HUES6 (cell line): ENCODE measurements at regions not wholly inside any gene's neighbourhood (a gene's known extent, or its start where the extent isn't known, plus 50 kb on each side); places are given as distances from the start of the nearest gene placed in this dataset.

ENCODE experiments used
- H3K27ac ChIP-seq: 2 replicates; pipeline ENCODE4 v1.7.0; 2013; ENCODE audit warnings: low read depth, mild to moderate bottlenecking, low read length, inconsistent platforms
- H3K27me3 ChIP-seq: 2 replicates; pipeline ENCODE4 v1.6.1; 2013; ENCODE audit warnings: low read length; ENCODE audit not compliant: control insufficient read depth, insufficient read depth
- H3K36me3 ChIP-seq: 2 replicates; pipeline ENCODE4 v1.6.1; 2013; ENCODE audit warnings: low read length; ENCODE audit not compliant: control insufficient read depth, insufficient read depth
- H3K4me1 ChIP-seq: 2 replicates; pipeline ENCODE4 v1.6.1; 2013; ENCODE audit warnings: low read length; ENCODE audit not compliant: control insufficient read depth, insufficient read depth
- H3K4me3 ChIP-seq: 2 replicates; pipeline ENCODE4 v1.5.1; 2013; ENCODE audit warnings: low read depth, low read length
- H3K9ac ChIP-seq: one replicate; pipeline ENCODE4 v1.6.1; 2013; ENCODE audit warnings: mild to moderate bottlenecking, low read length
- H3K9me3 ChIP-seq: 2 replicates; pipeline ENCODE4 v1.6.1; 2013; ENCODE audit warnings: low read depth, low read length; ENCODE audit not compliant: control insufficient read depth, insufficient read depth

- H3K27ac ChIP-seq: no peak overlapping the region
- H3K36me3 ChIP-seq: no peaks in the 10 kb centered on the region
- H3K27me3 ChIP-seq: no peaks in the 10 kb centered on the region
- no peak overlapping the region for H3K4me3 ChIP-seq
- H3K9ac ChIP-seq: no peak overlapping the region
- peaks cover 4% of the 10 kb centered on the region; the same call in 1 of the 2 replicates for H3K4me1 ChIP-seq
- H3K9me3 ChIP-seq: no peaks in the 10 kb centered on the region
Measured at GRCh38 chr2:13018490-13018889, 301.8 kb downstream of the TRIB2 start.

GRCh38 chr2:13019781-13020180 is 303.0 kb downstream of the TRIB2 start:
- Histone ChIP-seq H3K36me3 (no peaks in the 10 kb centered on the region), H3K27ac (no peak overlapping the region), H3K4me3 (no peak overlapping the region), H3K9me3 (no peaks in the 10 kb centered on the region), H3K4me1 (peaks cover 4% of the 10 kb centered on the region; the same call in 1 of the 2 replicates), H3K27me3 (no peaks in the 10 kb centered on the region), H3K9ac (no peak overlapping the region)

- Histone ChIP-seq H3K9me3 (no peaks in the 10 kb centered on the region), H3K4me3 (no peak overlapping the region), H3K9ac (no peak overlapping the region), H3K36me3 (no peaks in the 10 kb centered on the region), H3K27me3 (no peaks in the 10 kb centered on the region), H3K27ac (no peak overlapping the region), H3K4me1 (peaks cover 3% of the 10 kb centered on the region; the same call in 1 of the 2 replicates)
Measured at GRCh38 chr2:13020469-13020868, 303.7 kb downstream of the TRIB2 start.

- Histone ChIP-seq H3K4me3 (no peak overlapping the region), H3K9ac (no peak overlapping the region), H3K4me1 (no peaks in the 10 kb centered on the region), H3K27me3 (no peaks in the 10 kb centered on the region), H3K27ac (no peak overlapping the region), H3K36me3 (no peaks in the 10 kb centered on the region), H3K9me3 (no peaks in the 10 kb centered on the region)
Measured at GRCh38 chr2:13021470-13021957, 304.8 kb downstream of the TRIB2 start.

GRCh38 chr2:13030606-13031005 is 313.9 kb downstream of the TRIB2 start:
- H3K9ac ChIP-seq: no peak overlapping the region
- H3K4me3 ChIP-seq: no peak overlapping the region
- no peaks in the 10 kb centered on the region for H3K27me3 ChIP-seq
- H3K36me3 ChIP-seq: no peaks in the 10 kb centered on the region
- no peak overlapping the region for H3K27ac ChIP-seq
- no peaks in the 10 kb centered on the region for H3K9me3 ChIP-seq
- no peaks in the 10 kb centered on the region for H3K4me1 ChIP-seq

- H3K4me3 ChIP-seq: no peak overlapping the region
- no peaks in the 10 kb centered on the region for H3K9me3 ChIP-seq
- H3K36me3 ChIP-seq: no peaks in the 10 kb centered on the region
- no peak overlapping the region for H3K9ac ChIP-seq
- H3K4me1 ChIP-seq: no peaks in the 10 kb centered on the region
- no peak overlapping the region for H3K27ac ChIP-seq
- H3K27me3 ChIP-seq: no peaks in the 10 kb centered on the region
Measured at GRCh38 chr2:13034861-13035260, 318.1 kb downstream of the TRIB2 start.

DNA sequence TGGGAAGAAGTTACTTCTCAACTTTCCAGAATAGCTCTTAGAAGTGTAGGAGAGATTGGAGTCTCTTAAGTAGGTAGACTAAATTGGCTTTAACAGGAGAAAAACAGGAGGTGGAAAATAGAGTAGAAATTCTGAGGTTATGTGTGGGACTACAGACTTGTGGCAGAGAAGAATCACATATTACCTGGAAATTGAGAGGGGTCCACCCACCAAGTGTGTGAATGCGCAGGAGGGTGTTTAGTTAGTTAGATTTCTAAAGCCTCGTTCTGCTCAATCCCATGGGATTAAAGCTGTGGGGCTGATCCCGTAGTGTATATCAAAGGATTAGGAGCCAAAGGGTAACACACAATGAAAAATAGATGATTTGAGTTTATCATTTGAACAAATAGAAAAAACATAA is 319.1 kb downstream of the TRIB2 start:
- Histone ChIP-seq H3K9ac (no peak overlapping the region), H3K4me1 (no peaks in the 10 kb centered on the region), H3K4me3 (no peak overlapping the region), H3K27ac (no peak overlapping the region), H3K9me3 (no peaks in the 10 kb centered on the region), H3K27me3 (no peaks in the 10 kb centered on the region), H3K36me3 (no peaks in the 10 kb centered on the region)

DNA sequence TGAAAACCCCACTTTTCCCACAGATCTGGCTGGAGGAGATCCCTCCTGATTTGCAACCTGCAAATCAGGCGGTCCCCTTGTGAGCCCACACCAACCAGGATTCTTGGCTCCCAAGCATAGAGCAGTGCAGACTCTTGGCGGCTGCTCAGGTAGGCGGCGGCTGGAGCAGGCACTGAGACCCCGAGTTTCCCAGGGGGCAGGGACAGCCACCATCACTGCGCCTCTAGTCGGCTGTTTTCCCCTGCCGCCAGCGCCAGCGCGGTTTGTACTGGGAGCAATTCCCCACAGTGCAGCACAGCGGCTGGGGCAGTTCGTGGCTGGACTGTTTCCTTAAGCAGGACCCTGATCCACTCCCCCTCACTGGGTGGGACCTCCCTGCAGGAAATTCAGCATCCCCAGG is 323.3 kb downstream of the TRIB2 start:
- Histone ChIP-seq H3K27ac (no peak overlapping the region), H3K4me3 (no peak overlapping the region), H3K9me3 (no peaks in the 10 kb centered on the region), H3K27me3 (no peaks in the 10 kb centered on the region), H3K36me3 (no peaks in the 10 kb centered on the region), H3K9ac (no peak overlapping the region), H3K4me1 (no peaks in the 10 kb centered on the region)

DNA sequence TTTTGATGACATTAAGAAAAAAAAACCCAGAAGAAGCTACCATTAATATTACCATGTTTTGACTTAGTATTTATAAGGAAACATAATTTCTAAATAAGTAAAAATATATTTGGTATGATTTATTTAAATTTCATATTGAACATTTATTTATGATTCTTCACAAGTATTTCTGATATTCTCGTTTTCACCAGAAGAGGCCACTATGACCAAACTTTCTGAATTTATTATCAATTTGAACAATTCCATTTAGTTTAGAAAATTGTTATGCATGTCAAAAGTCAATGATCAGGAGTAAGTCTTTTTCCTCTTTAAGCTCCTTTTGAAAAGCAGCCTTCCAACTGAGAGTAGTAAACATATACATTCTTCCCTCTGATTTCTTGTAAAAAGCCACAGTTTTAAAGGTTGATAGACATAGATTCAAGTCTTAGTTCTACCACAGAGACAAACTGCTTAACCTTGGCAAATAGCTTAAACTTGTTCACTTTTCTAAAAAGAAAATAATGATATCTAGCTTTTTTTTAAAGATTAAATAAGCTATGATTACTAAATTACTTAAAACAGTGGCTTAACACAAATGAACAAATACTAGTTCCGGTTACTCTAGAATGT is 329.9 kb downstream of the TRIB2 start:
- Histone ChIP-seq H3K27ac (no peak overlapping the region), H3K36me3 (no peaks in the 10 kb centered on the region), H3K4me3 (no peak overlapping the region), H3K4me1 (no peaks in the 10 kb centered on the region), H3K9ac (no peak overlapping the region), H3K9me3 (no peaks in the 10 kb centered on the region), H3K27me3 (no peaks in the 10 kb centered on the region)

- H3K4me1 ChIP-seq: no peaks in the 10 kb centered on the region
- H3K9me3 ChIP-seq: no peaks in the 10 kb centered on the region
- no peaks in the 10 kb centered on the region for H3K36me3 ChIP-seq
- H3K4me3 ChIP-seq: no peak overlapping the region
- no peaks in the 10 kb centered on the region for H3K27me3 ChIP-seq
- no peak overlapping the region for H3K9ac ChIP-seq
- H3K27ac ChIP-seq: no peak overlapping the region
Measured at GRCh38 chr2:13050764-13051163, 334.0 kb downstream of the TRIB2 start.

GRCh38 chr2:13052547-13052946 is 335.8 kb downstream of the TRIB2 start:
- Histone ChIP-seq H3K4me1 (no peaks in the 10 kb centered on the region), H3K9ac (no peak overlapping the region), H3K4me3 (no peak overlapping the region), H3K36me3 (no peaks in the 10 kb centered on the region), H3K27me3 (no peaks in the 10 kb centered on the region), H3K27ac (no peak overlapping the region), H3K9me3 (no peaks in the 10 kb centered on the region)
